Fibroblast of mammary gland (primary cell): ENCODE measurements at regions not wholly inside any gene's neighbourhood (a gene's known extent, or its start where the extent isn't known, plus 50 kb on each side); places are given as distances from the start of the nearest gene placed in this dataset.

ENCODE experiments used
- DNase-seq: peaks from one replicate; pipeline ENCODE4 v3.0.0-alpha.2; 2010; ENCODE audit warnings: low read depth
- H3K4me3 ChIP-seq: 2 replicates; pipeline ENCODE4 v1.5.1; 2011; ENCODE audit warnings: low read depth, mild to moderate bottlenecking, low read length, moderate library complexity; ENCODE audit not compliant: control insufficient read depth
- TF ChIP-seq, protein P1 (sequence below): conservative IDR thresholded peaks from 2 replicates; pipeline ENCODE4 v1.5.1; 2011; ENCODE audit warnings: low read depth, low read length, inconsistent platforms; ENCODE audit not compliant: control insufficient read depth, insufficient read depth

- TF ChIP-seq, protein P1, sequence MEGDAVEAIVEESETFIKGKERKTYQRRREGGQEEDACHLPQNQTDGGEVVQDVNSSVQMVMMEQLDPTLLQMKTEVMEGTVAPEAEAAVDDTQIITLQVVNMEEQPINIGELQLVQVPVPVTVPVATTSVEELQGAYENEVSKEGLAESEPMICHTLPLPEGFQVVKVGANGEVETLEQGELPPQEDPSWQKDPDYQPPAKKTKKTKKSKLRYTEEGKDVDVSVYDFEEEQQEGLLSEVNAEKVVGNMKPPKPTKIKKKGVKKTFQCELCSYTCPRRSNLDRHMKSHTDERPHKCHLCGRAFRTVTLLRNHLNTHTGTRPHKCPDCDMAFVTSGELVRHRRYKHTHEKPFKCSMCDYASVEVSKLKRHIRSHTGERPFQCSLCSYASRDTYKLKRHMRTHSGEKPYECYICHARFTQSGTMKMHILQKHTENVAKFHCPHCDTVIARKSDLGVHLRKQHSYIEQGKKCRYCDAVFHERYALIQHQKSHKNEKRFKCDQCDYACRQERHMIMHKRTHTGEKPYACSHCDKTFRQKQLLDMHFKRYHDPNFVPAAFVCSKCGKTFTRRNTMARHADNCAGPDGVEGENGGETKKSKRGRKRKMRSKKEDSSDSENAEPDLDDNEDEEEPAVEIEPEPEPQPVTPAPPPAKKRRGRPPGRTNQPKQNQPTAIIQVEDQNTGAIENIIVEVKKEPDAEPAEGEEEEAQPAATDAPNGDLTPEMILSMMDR = no peak
- H3K4me3 ChIP-seq = no peak overlapping the region
- DNase-seq = no peak
Observed at GRCh38 chr11:15557457-15558230, 442.9 kb downstream of the INSC start.

- TF ChIP-seq, protein P1 = no peak
- no peak overlapping the region for H3K4me3 ChIP-seq
- DNase-seq = no peak
Observed at GRCh38 chr11:15558513-15559181, 443.9 kb downstream of the INSC start.

GRCh38 chr11:15560689-15561467, 446.2 kb downstream of the INSC start:
- TF ChIP-seq, protein P1 = no peak
- no peak for DNase-seq
- H3K4me3 ChIP-seq = no peak overlapping the region

DNA sequence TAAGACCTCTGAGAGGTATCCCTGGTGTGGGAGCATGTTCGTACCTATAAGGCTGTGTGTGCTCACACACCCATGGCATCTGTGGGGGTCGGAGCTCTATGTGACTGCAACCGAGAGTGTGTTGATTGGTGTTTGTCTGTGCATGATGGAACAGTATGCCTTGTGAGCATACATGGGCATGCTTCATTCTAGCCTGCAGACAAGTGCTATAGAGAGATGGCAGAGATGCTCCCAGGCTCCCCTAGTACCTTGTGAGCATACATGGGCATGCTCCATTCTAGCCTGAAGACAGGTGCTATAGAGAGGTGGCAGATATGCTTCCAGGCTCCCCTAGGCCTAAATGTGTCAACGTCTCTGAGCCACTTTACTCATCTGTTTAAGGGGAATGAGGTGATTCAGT, 447.5 kb downstream of the INSC start:
- no peak for DNase-seq
- TF ChIP-seq, protein P1 = no peak
- H3K4me3 ChIP-seq = no peak overlapping the region

- no peak for DNase-seq
- TF ChIP-seq, protein P1 = no peak
- no peak overlapping the region for H3K4me3 ChIP-seq
Observed at GRCh38 chr11:15563054-15563453, 448.3 kb downstream of the INSC start.

- TF ChIP-seq, protein P1 = no peak
- H3K4me3 ChIP-seq = no peak overlapping the region
- DNase-seq = no peak
Observed at GRCh38 chr11:15565880-15566279, 451.2 kb downstream of the INSC start.
